Transverse colon (tissue), 4 donors: ENCODE measurements at regions not wholly inside any gene's neighbourhood (a gene's known extent, or its start where the extent isn't known, plus 50 kb on each side); places are given as distances from the start of the nearest gene placed in this dataset.

Experiments
- DNase-seq: peaks from one replicate; pipeline ENCODE4 v3.0.0-alpha.2; 2019
- H3K27ac ChIP-seq, 4 donors: fragments of 200-600 bp; sonication (generic); 2 replicates each; pipeline ENCODE4 v1.5.1; 2016 to 2018; ENCODE audit warnings: inconsistent platforms in 4 of 4
- H3K27me3 ChIP-seq: fragments of 200-600 bp; sonication (generic); 2 replicates; pipeline ENCODE4 v1.5.1; 2017; ENCODE audit warnings: inconsistent platforms
- H3K36me3 ChIP-seq, 4 donors: fragments of 200-600 bp; sonication (generic); 2 replicates each; pipeline ENCODE4 v1.5.1; 2017 to 2019; ENCODE audit warnings: inconsistent platforms in 4 of 4
- H3K4me1 ChIP-seq, 4 donors: fragments of 200-600 bp; sonication (generic); 2 replicates each; pipeline ENCODE4 v1.5.1; 2017 to 2020; ENCODE audit warnings: inconsistent platforms in 4 of 4
- H3K4me3 ChIP-seq, 4 donors: fragments of 200-600 bp; sonication (generic); 1 replicate in 1 of 4; 2 replicates in 3 of 4; pipeline versions ENCODE4 v1.5.1 to v1.6.1; 2017 to 2019; ENCODE audit warnings: inconsistent platforms in 4 of 4
- H3K9me3 ChIP-seq, 2 donors: fragments of 200-600 bp; sonication (generic); 2 replicates each; pipeline ENCODE4 v1.5.1; 2017 to 2019; ENCODE audit warnings: inconsistent platforms in 2 of 2
- EP300 ChIP-seq: sonication (generic); formaldehyde crosslinking; IDR thresholded peaks from one replicate; pipeline ENCODE4 v1.6.1; 2017; ENCODE audit warnings: antibody characterized with exemption, low read depth
- POLR2A ChIP-seq: fragments of 450-650 bp; IDR thresholded peaks from one replicate; pipeline ENCODE4 v1.6.1; 2016; ENCODE audit warnings: antibody characterized with exemption, mild to moderate bottlenecking, moderate library complexity
- POLR2AphosphoS5 ChIP-seq, 3 donors: sonication (generic); formaldehyde crosslinking; IDR thresholded peaks; one replicate each; pipeline ENCODE4 v1.6.1; 2016; ENCODE audit warnings: antibody characterized with exemption in 3 of 3
- WGBS, 2 donors: methylation state at CpG; one replicate each; pipeline ENCODE4 v1.1.5; 2018; ENCODE audit warnings: low coverage in 1 of 2; 5-methylcytosine and 5-hydroxymethylcytosine counted together
- in situ Hi-C, 4 donors: fragments of 200-750 bp; cut with MboI; loops; one replicate each; pipeline versions ENCODE4 v1.15.0 to v1.15.1; 2017; ENCODE audit warnings: low sequenced_read_pairs in 3 of 4, low pct_ligation_motif_present in 1 of 4, low pct_unique_long_range_greater_than_20kb in 1 of 4
- intact Hi-C: fragments of 100-400 bp; cut with DNase I; formaldehyde crosslinking; loops from one replicate; pipeline ENCODE4 v1.15.1; 2023; ENCODE audit warnings: low total_unique reads
- TF ChIP-seq, protein P1 (sequence below), 5 experiments: fragments of 200-600 bp in 3 of 5; fragments of 450-650 bp in 2 of 5; sonication (generic) in 3 of 5; IDR thresholded peaks; 1 replicate in 2 of 5; 2 replicates in 3 of 5; pipeline ENCODE4 v1.5.1; 2016 to 2017; ENCODE audit warnings: antibody characterized with exemption in 5 of 5, inconsistent platforms in 3 of 5, mild to moderate bottlenecking in 2 of 5, moderate library complexity in 1 of 5

DNA sequence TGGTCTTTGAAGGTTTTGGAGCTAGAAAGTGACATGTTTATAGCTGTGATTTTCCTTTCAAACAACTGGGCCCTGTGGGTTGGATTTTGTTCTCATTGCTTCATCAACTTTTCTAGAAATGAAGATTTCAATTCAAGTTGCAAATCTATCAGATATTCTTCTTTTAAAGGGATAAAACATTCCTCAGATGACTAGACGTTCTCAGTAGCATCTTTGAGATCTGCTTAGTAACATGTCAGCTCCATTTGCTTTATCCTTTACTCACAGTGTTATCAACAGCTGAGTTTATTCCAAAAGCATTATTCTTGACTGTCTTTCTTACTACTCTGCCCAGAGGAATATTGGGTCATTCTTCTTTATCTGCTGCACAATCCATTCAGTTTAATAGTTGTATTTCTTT is 108.2 kb upstream of the GIMD1 start:
- TF ChIP-seq, protein P1, sequence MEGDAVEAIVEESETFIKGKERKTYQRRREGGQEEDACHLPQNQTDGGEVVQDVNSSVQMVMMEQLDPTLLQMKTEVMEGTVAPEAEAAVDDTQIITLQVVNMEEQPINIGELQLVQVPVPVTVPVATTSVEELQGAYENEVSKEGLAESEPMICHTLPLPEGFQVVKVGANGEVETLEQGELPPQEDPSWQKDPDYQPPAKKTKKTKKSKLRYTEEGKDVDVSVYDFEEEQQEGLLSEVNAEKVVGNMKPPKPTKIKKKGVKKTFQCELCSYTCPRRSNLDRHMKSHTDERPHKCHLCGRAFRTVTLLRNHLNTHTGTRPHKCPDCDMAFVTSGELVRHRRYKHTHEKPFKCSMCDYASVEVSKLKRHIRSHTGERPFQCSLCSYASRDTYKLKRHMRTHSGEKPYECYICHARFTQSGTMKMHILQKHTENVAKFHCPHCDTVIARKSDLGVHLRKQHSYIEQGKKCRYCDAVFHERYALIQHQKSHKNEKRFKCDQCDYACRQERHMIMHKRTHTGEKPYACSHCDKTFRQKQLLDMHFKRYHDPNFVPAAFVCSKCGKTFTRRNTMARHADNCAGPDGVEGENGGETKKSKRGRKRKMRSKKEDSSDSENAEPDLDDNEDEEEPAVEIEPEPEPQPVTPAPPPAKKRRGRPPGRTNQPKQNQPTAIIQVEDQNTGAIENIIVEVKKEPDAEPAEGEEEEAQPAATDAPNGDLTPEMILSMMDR (IDR thresholded peaks at IDR 0.05): no peak
- no peak for TF ChIP-seq EP300
- TF ChIP-seq POLR2A: no peak
- TF ChIP-seq POLR2AphosphoS5 (IDR thresholded peaks at IDR 0.05): no peak
- H3K27ac ChIP-seq: no peak overlapping the region
- WGBS, 2 donors: 38 to 42% methylated on average over 1 of the region's 1 CpG
- in situ Hi-C loops (no loop called here), intact Hi-C loops (no loop called here)
- no peak for DNase-seq
- H3K36me3 ChIP-seq: no peaks in the 10 kb centered on the region
- H3K9me3 ChIP-seq: no peaks in the 10 kb centered on the region
- H3K27me3 ChIP-seq: no peaks in the 10 kb centered on the region
- no peak overlapping the region for H3K4me3 ChIP-seq
- no peaks in the 10 kb centered on the region for H3K4me1 ChIP-seq

DNA sequence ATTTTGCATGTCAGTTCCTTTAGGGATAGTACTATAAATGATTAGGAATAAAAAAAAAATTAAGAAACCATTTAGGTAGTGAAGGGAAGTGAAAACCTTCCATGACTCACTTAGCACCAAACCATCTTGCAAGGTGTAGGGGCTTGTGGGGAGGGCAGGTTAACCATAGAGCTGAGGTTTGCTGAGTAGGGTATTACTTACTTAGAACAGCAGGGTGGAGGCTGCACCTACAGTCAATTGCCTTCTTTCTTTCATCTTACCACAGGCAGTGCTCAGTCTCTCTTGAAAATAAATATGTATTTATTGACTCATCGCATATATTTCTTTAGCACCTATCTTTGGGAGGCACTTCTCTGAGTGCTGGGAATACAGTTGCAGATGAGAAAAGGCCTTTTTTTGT is 104.9 kb upstream of the GIMD1 start:
- intact Hi-C loops (no loop called here), in situ Hi-C loops (no loop called here)
- no peaks in the 10 kb centered on the region for H3K4me1 ChIP-seq
- no peak for DNase-seq
- no peaks in the 10 kb centered on the region for H3K9me3 ChIP-seq
- 94 to 100% methylated on average over 1 of the region's 1 CpG for WGBS, 2 donors
- TF ChIP-seq POLR2A: no peak
- no peak for TF ChIP-seq POLR2AphosphoS5 (IDR thresholded peaks at IDR 0.05)
- TF ChIP-seq, protein P1 (IDR thresholded peaks at IDR 0.05): no peak
- TF ChIP-seq EP300: no peak
- no peaks in the 10 kb centered on the region for H3K27me3 ChIP-seq
- H3K4me3 ChIP-seq: no peak overlapping the region
- no peak overlapping the region for H3K27ac ChIP-seq
- H3K36me3 ChIP-seq: no peaks in the 10 kb centered on the region

- TF ChIP-seq POLR2AphosphoS5 (IDR thresholded peaks at IDR 0.05): no peak
- TF ChIP-seq, protein P1 (IDR thresholded peaks at IDR 0.05): no peak
- no peak for TF ChIP-seq POLR2A
- no peak for TF ChIP-seq EP300
- Histone ChIP-seq H3K36me3 (no peaks in the 10 kb centered on the region), H3K4me1 (no peaks in the 10 kb centered on the region), H3K27me3 (no peaks in the 10 kb centered on the region), H3K4me3 (no peak overlapping the region), H3K27ac (no peak overlapping the region), H3K9me3 (no peaks in the 10 kb centered on the region)
- in situ Hi-C loops (no loop called here), intact Hi-C loops (no loop called here)
- no peak for DNase-seq
- WGBS, 2 donors: 84% methylated on average over 7 of the region's 7 CpGs; no CpG with 5 or more reads in 1 of the 2 donors
Observed at GRCh38 chr4:106471151-106471550, 102.6 kb upstream of the GIMD1 start.

- no peak overlapping the region for H3K27ac ChIP-seq
- no peaks in the 10 kb centered on the region for H3K4me1 ChIP-seq
- 41 to 45% methylated on average over 2 of the region's 2 CpGs for WGBS, 2 donors
- DNase-seq: no peak
- TF ChIP-seq EP300 (no peak), POLR2A (no peak), POLR2AphosphoS5 (IDR thresholded peaks at IDR 0.05) (no peak)
- TF ChIP-seq, protein P1 (IDR thresholded peaks at IDR 0.05): no peak
- in situ Hi-C loops (no loop called here), intact Hi-C loops (no loop called here)
- no peaks in the 10 kb centered on the region for H3K36me3 ChIP-seq
- H3K9me3 ChIP-seq: no peaks in the 10 kb centered on the region
- no peak overlapping the region for H3K4me3 ChIP-seq
- H3K27me3 ChIP-seq: no peaks in the 10 kb centered on the region
Observed at GRCh38 chr4:106463622-106464021, 95.0 kb upstream of the GIMD1 start.
